SIG-M5 treated with dmso at 0.1 percent for 504 hours (cell line): ENCODE measurements at regions not wholly inside any gene's neighbourhood (a gene's known extent, or its start where the extent isn't known, plus 50 kb on each side); places are given as distances from the start of the nearest gene placed in this dataset.

Experiments
- DNase-seq: peaks from one replicate; lab custom pipeline; 2025; ENCODE audit not compliant: unreplicated experiment; lab: John Stamatoyannopoulos, UW

- DNase-seq: no peak
Measured at GRCh38 chr5:125766706-125767105, 656.5 kb upstream of the GRAMD2B start.

GRCh38 chr5:125775896-125776295, 647.3 kb upstream of the GRAMD2B start:
- no peak for DNase-seq

GRCh38 chr5:125776656-125777139, 646.5 kb upstream of the GRAMD2B start:
- DNase-seq: no peak

- no peak for DNase-seq
Measured at GRCh38 chr5:125778791-125779190, 644.4 kb upstream of the GRAMD2B start.

- DNase-seq: no peak
Measured at GRCh38 chr5:125785407-125785806, 637.8 kb upstream of the GRAMD2B start.

GRCh38 chr5:125786021-125786420, 637.2 kb upstream of the GRAMD2B start:
- no peak for DNase-seq

GRCh38 chr5:125793470-125793869, 629.7 kb upstream of the GRAMD2B start:
- DNase-seq: no peak

- DNase-seq: no peak
Measured at GRCh38 chr5:125794922-125795321, 628.3 kb upstream of the GRAMD2B start.

- peak; percentile 3 for DNase-seq
Measured at GRCh38 chr5:125798307-125798706, 624.9 kb upstream of the GRAMD2B start.

GRCh38 chr5:125812651-125813050, 610.6 kb upstream of the GRAMD2B start:
- no peak for DNase-seq

- no peak for DNase-seq
Measured at GRCh38 chr5:125813221-125813974, 609.8 kb upstream of the GRAMD2B start.

GRCh38 chr5:125814119-125814518, 609.1 kb upstream of the GRAMD2B start:
- DNase-seq: no peak

GRCh38 chr5:125823572-125823971, 599.6 kb upstream of the GRAMD2B start:
- no peak for DNase-seq

GRCh38 chr5:125826214-125826613, 597.0 kb upstream of the GRAMD2B start:
- DNase-seq: no peak

GRCh38 chr5:125829349-125829748, 593.9 kb upstream of the GRAMD2B start:
- peak; percentile 11 for DNase-seq

- DNase-seq: no peak
Measured at GRCh38 chr5:125833398-125833797, 589.8 kb upstream of the GRAMD2B start.

GRCh38 chr5:125834438-125835115, 588.6 kb upstream of the GRAMD2B start:
- no peak for DNase-seq

GRCh38 chr5:125835293-125836172, 587.7 kb upstream of the GRAMD2B start:
- no peak for DNase-seq

- DNase-seq: no peak
Measured at GRCh38 chr5:125836256-125836655, 587.0 kb upstream of the GRAMD2B start.

- no peak for DNase-seq
Measured at GRCh38 chr5:125837866-125838265, 585.3 kb upstream of the GRAMD2B start.

- DNase-seq: no peak
Measured at GRCh38 chr5:125847561-125847960, 575.6 kb upstream of the GRAMD2B start.
